ENCODE measurements at regions not wholly inside any gene's neighbourhood (a gene's known extent, or its start where the extent isn't known, plus 50 kb on each side); places are given as distances from the start of the nearest gene placed in this dataset.
"Not testable (repeated sequence)": the region's sequence is repeated elsewhere in the genome, so short reads cannot be mapped to it uniquely, and the experiment has no call there.

GRCh38 chr1:116185161-116185701 lies 74.0 kb downstream of the MAB21L3 start:
- no peak for DNase-seq

GRCh38 chr1:116189481-116189880 lies 78.3 kb downstream of the MAB21L3 start:
- no peak for DNase-seq

- DNase-seq, result no peak
These were observed 80.1 kb downstream of the MAB21L3 start for GRCh38 chr1:116191294-116191693.

- DNase-seq, result no peak
These were observed 82.6 kb downstream of the MAB21L3 start for GRCh38 chr1:116193768-116194167.

- no peak for DNase-seq
These were observed 83.4 kb downstream of the MAB21L3 start for GRCh38 chr1:116194568-116194967.

GRCh38 chr1:116195077-116195868 lies 84.1 kb downstream of the MAB21L3 start:
- no peak for DNase-seq

- DNase-seq, result not testable (repeated sequence)
These were observed 89.1 kb downstream of the MAB21L3 start for GRCh38 chr1:116200343-116200742.

- no peak for DNase-seq
These were observed 90.7 kb downstream of the MAB21L3 start for GRCh38 chr1:116201911-116202310.

GRCh38 chr1:116203181-116203723 lies 92.1 kb downstream of the MAB21L3 start:
- no peak for DNase-seq

- no peak for DNase-seq
These were observed 92.7 kb downstream of the MAB21L3 start for GRCh38 chr1:116203920-116204319.

GRCh38 chr1:116205941-116206679 lies 94.9 kb downstream of the MAB21L3 start:
- DNase-seq, result no peak

GRCh38 chr1:116207126-116207735 lies 96.0 kb downstream of the MAB21L3 start:
- DNase-seq, result no peak

GRCh38 chr1:116208136-116208535 lies 96.9 kb downstream of the MAB21L3 start:
- DNase-seq, result no peak

- no peak for DNase-seq
These were observed 100.1 kb downstream of the MAB21L3 start for GRCh38 chr1:116211294-116211693.

- DNase-seq, result no peak
These were observed 107.7 kb downstream of the MAB21L3 start for GRCh38 chr1:116218922-116219321.

- DNase-seq, result no peak
These were observed 108.6 kb downstream of the MAB21L3 start for GRCh38 chr1:116219651-116220434.

- DNase-seq, result no peak
These were observed 112.9 kb downstream of the MAB21L3 start for GRCh38 chr1:116224111-116224510.

- DNase-seq, result no peak
These were observed 113.4 kb downstream of the MAB21L3 start for GRCh38 chr1:116224561-116224960.

GRCh38 chr1:116226017-116226416 lies 114.8 kb downstream of the MAB21L3 start:
- DNase-seq, result no peak

GRCh38 chr1:116228511-116228910 lies 117.3 kb downstream of the MAB21L3 start:
- DNase-seq, result no peak

GRCh38 chr1:116230712-116231111 lies 119.5 kb downstream of the MAB21L3 start:
- no peak for DNase-seq

- DNase-seq, result no peak
These were observed 120.6 kb downstream of the MAB21L3 start for GRCh38 chr1:116231752-116232151.
